ENCODE measurements at regions not wholly inside any gene's neighbourhood (a gene's known extent, or its start where the extent isn't known, plus 50 kb on each side); places are given as distances from the start of the nearest gene placed in this dataset.
"Not testable (repeated sequence)": the region's sequence is repeated elsewhere in the genome, so short reads cannot be mapped to it uniquely, and the experiment has no call there.

GRCh38 chr22:48070083-48070482 is 1307.6 kb downstream of the TBC1D22A start:
- DNase-seq (ENCODE audit: low read depth in 2 of 2), result no peak

DNA sequence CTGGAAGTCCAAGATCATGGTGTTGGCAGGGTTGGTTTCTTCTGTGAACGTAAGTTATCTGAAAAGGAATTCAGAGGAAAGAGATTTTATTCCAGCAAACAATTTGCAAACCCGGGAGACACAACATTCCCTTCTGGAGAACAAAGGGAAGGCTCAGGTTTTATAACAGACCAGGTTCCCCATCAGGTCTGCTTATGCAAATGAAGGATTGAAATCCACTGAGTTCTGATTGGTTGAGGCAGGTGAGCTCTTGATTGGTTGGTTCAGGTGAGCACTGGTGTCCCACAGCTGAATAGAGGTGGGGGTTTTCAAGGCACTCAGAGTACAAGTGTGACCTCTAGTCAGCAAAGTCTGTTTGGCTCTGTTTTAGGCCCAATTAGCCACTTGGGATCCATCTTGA is 1306.8 kb downstream of the TBC1D22A start:
- DNase-seq (ENCODE audit: low read depth in 2 of 2), result no peak

GRCh38 chr22:48068323-48068885 is 1306.0 kb downstream of the TBC1D22A start:
- DNase-seq (ENCODE audit: low read depth in 2 of 2), result no peak

- no peak for DNase-seq (ENCODE audit: low read depth in 2 of 2)
These were observed 1303.4 kb downstream of the TBC1D22A start for GRCh38 chr22:48065892-48066291.

DNA sequence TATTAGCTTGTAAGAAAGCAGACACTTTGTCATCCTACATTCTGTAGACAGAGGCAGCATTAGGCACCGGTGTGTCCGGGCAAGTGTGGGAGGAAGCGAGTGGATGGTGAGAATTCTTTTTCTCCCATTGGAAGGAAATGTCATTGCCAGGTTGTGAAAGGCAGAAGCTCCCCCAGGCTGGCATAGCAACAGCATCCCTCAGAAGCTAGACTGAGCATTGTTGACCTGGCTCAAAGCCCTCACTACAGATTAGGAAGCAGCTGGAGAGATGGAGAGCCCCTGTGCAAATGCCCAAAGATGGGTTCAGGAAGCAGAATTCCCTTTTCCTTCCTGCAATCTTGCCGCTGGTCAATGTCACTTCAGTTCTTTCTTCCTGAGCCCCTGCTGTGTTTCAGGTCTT is 1299.3 kb downstream of the TBC1D22A start:
- no peak for DNase-seq (ENCODE audit: low read depth in 2 of 2)

GRCh38 chr22:48060266-48060665 is 1297.8 kb downstream of the TBC1D22A start:
- no peak for DNase-seq (ENCODE audit: low read depth in 2 of 2)

- DNase-seq (ENCODE audit: low read depth in 2 of 2), result not testable (repeated sequence)
These were observed 1297.1 kb downstream of the TBC1D22A start for GRCh38 chr22:48059521-48059920.

DNA sequence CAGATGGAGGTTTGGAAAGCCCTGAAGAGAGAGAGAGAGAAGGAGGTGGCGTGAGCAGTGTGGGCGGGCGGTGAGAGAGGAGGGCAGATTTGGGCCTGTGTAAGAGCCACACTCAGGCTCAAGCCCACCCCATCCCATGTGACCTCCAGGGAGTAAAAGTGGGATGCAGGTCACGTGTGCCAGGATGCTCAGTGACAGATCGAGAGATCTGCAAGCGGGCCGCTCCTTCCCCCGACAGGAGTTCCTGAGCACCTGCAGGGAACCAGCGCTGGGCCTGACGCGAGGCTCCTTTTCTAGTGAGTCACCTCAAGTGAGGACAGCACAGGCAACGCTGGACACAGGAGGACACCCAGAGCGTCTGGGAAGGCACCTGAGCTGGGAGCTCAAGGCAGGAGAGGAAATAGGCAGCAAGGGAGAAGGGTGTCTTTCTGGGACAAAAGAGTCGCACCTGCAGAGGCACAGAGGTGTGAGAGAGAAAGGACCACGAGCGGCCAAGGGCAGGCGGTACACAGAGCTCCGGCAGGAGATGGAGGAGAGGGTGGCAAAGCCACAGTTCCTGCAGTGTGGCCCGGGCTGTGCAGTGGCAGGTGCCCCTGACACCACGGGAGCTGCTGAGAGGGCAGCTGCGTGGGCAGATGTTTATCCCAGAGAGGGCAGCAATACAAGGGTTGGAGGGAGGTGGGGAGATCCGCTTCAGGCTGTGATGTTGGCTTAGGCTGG is 1294.8 kb downstream of the TBC1D22A start:
- no peak for DNase-seq (ENCODE audit: low read depth in 2 of 2)

DNA sequence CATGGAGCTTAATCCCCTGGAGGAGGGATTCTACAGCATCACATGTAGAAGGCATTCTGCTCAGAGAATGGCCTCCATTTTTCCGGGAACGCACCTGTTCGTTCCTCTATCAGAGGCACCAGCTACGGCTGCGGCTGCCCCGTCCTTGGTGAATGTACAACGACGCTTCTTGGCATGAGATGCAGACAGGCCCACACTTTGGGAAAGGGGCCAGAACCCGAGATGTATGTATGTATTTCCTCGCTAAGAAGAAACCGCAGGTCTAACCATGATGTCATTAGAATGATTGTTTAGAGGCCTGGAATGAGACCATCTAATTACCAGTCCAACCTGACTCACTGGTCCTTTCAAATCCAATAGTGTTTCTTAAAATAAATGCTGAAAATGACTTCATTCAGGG is 1293.4 kb downstream of the TBC1D22A start:
- no peak for DNase-seq (ENCODE audit: low read depth in 2 of 2)

DNA sequence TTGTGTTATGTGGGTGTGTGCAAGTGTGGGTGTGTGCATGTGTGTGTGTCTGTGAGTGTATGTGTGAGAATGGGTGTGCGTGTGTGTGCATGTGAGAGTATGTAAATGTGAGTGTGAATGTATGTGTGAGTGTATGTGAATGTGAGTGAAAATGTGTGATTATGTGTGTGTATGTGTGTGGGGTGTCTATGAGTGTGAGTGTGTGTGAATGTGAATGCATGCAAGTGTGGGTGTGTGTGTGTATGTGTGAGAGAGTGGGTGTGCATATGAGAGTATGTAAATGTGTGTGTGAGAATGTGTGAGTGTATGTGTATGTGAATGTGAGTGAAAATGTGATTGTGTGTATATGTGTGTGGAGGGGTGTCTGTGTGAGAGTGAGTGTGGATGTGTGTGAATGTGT is 1292.7 kb downstream of the TBC1D22A start:
- DNase-seq (ENCODE audit: low read depth in 2 of 2), result no peak

- no peak for DNase-seq (ENCODE audit: low read depth in 2 of 2)
These were observed 1292.1 kb downstream of the TBC1D22A start for GRCh38 chr22:48054596-48054995.

DNA sequence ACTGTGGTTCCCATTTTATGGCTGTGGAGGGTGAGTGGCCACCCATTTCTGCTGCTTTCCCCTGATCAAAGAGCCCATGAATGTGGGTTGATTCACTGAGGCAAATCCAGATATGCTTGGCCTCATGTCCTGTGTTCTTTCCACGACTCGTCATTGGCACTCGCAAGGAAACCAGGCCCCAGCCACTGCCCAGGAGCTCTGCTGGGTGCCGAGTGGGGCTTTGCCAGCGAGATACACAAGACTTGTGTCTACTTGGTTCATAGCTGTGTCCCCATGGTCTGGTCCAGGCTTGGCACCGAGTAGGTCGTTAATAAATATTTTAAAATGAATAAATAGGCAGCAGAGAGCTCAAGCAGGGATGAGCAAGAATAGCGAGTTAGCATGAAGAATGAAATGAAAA is 1291.5 kb downstream of the TBC1D22A start:
- no peak for DNase-seq (ENCODE audit: low read depth in 2 of 2)

DNA sequence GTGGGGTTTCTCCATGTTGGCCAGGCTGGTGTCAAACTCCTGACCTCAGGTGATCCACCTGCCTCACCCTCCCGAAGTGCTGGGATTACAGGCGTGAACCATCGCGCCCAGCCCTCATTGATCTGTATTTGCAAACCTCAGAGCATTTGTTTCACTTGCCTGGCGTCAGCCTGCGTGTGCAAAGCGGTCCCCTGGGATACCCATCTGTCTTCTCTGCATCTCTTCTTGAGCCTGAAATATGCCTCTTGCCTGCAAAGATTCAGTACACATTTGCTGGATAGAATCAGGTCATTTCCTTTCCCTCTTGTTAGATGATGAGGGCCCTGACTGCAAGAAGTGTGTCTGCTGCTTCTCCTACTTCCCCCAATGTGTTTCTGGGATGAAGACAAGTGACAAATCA is 1291.0 kb downstream of the TBC1D22A start:
- DNase-seq (ENCODE audit: low read depth in 2 of 2), result no peak

GRCh38 chr22:48052621-48052890 is 1290.1 kb downstream of the TBC1D22A start:
- no peak for DNase-seq (ENCODE audit: low read depth in 2 of 2)

DNA sequence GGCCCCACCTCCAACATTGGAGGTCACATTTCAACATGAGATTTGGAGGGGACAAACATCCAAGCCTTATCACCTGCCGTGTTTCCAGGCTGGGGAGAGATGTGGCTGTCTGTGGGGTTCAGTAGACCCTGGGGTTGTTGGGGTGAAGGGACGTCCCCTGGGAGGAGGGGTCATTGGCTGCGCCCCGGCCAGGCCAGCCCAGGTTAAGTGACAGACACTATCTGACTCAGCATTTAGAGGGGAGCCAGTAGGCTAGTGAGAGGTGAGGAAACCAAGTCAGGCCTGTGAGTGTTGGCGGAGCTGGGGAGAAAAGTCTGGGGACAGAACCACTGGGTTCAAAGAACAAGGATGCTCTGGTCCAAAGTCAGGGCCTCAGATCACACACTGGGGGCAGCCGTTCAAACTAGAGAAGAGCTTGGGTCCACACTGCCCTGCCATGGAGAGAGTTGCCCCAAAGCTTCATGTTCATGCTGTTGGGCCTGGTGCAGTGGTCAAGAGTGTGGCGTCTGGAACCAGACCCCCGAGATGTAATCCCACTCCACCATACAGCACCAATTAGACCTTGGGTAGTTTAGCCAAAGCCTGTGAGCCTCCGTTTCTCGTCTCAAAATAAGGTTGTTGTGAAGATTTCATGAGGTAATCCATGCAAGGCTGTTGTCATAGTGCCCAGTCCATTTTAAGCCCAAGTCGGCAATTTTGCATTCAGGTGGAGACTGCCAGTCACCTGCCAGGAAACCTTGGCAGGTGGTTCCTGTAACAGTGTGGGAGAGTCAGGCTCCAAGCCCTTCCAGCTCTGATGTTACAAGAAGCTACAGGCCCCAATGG is 1289.6 kb downstream of the TBC1D22A start:
- no peak for DNase-seq (ENCODE audit: low read depth in 2 of 2)

- no peak for DNase-seq (ENCODE audit: low read depth in 2 of 2)
These were observed 1288.4 kb downstream of the TBC1D22A start for GRCh38 chr22:48050836-48051235.

- no peak for DNase-seq (ENCODE audit: low read depth in 2 of 2)
These were observed 1286.7 kb downstream of the TBC1D22A start for GRCh38 chr22:48049116-48049515.

DNA sequence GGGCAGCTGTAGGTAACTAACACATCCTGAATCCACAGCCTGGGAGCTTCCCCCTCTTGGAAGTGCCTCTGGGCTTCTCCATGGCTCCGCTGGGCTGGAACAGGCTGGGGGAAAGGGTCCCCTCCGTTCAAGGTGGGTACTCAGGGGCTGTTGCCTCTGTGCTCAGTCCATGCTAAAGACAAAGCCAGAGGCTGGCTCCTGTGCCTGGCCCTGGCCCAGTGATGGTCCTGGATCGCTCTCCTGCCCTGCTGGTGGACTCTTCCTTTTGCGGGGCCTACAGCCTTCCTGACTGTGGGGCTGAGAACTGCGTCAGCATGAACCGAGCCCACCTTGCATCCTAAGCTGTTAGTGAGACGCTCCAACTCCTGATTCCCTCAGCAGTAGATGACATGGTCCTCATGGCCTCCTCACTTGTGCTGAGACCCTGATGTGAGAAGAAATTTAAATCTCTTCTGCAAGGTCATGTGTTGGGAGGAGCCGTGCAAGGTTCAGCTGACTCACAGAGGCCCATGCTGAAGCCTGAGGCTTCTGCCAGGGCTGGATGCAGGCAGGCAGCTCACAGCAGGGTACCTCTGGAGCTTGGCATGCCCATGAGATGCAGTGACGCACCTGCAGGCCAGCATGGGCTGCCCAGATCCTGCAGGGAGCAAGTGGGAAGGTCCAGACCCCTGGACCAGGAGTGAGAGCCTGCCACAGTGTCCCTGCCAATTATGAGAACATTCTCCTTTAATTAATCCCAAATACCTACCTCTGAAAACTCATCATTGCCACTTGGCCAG is 1285.5 kb downstream of the TBC1D22A start:
- no peak for DNase-seq (ENCODE audit: low read depth in 2 of 2)

DNA sequence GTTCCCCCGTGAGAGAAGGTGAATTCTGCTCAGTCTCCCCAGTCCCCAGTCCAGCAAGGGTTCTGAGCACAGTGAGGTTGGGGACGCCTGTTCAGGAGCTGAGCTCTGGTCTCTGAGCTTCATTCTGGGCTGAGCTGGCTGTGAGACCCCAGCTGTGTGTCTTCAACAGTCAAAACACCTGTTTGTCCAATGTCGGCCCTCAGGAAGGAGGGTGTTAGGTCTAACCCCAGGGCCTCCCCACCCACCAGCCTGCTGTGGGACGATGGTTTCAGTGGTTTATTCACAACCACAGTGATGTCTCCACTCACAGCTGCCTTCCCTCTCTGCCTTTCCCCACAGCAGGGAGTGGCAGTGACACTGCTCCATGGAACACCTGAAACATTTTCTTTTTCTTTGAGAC is 1282.9 kb downstream of the TBC1D22A start:
- no peak for DNase-seq (ENCODE audit: low read depth in 2 of 2)

DNA sequence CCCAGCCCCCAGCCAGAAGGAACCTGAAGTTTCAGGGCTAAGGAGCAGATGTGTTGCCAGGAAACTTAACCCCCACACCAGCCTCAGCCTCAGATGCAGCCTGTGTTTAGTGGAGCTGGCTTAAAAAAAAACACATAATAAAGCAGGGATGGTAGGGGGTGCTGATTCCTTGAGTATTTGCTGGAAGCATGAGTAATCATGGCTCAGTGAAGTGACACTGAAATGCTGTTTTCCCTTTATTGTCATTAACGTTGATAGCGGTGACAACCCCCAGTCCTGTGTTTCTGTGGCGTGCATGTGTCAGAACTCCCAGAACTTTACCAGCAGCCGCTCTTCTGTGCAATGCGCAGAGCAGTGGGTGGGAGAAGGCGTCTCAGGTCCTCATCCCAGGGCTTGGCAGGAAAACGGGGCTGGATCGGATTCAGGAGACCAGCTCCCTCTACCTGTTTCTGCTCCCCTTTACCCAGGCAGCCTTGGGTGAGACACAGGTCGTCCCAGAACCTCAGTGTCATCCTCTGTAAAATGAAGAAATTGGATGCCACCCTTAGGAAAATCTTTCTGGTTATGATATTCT is 1282.1 kb downstream of the TBC1D22A start:
- no peak for DNase-seq (ENCODE audit: low read depth in 2 of 2)

DNA sequence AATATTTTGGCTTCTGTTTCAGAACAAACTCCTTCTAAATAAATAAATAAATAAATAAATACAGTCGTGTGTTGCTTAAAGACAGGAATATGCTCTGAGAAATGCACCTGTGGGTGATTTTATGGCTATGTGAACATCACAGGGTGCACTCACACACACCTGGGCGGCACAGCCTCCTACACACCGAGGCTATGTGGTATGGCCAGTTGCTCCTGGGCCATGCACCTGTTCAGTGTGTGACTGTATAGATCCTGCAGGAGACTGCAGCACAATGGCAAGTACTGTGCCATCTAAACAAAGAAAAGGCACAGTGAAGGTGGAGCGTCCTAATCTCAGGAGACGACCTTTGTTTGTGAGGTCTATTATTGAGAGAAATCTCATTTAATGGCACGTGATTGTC is 1281.1 kb downstream of the TBC1D22A start:
- DNase-seq (ENCODE audit: low read depth in 2 of 2), result no peak
